ENCODE measurements at regions not wholly inside any gene's neighbourhood (a gene's known extent, or its start where the extent isn't known, plus 50 kb on each side); places are given as distances from the start of the nearest gene placed in this dataset.

GRCh38 chr5:124858612-124859011 lies 112.2 kb upstream of the ZNF608 start:
- no TSS peak for BruUV-seq (replicated peaks)
- POLR2A ChIA-PET = no interaction called here
- no peaks in the 10 kb centered on the region for H3K36me3 ChIP-seq (ENCODE audit: control insufficient read depth, insufficient read depth, low read length)
- H3K27ac ChIP-seq (ENCODE audit: low read length) = no peak overlapping the region
- in situ Hi-C loops (cut with HindIII; ENCODE audit: low pct_unique_long_range_greater_than_20kb, low sequenced_read_pairs) = no loop called here
- ATAC-seq (no peak), DNase-seq (ENCODE audit: low read depth, low spot score) (no peak)
- H3K4me3 ChIP-seq (ENCODE audit: low read depth in 2 of 2, low read length in 2 of 2) = no peak overlapping the region
- TF ChIP-seq SIN3A (IDR thresholded peaks at IDR 0.05; ENCODE audit: borderline replicate concordance, insufficient read depth, low read depth, low read length) (no peak), POLR2AphosphoS5 (IDR thresholded peaks at IDR 0.05; ENCODE audit: low read depth, low read length) (no peak), TCF7L2 (IDR thresholded peaks at IDR 0.05; ENCODE audit: low read depth, low read length) (no peak), CTCF (IDR thresholded peaks at IDR 0.05) (no peak)
- TF ChIP-seq, protein P1, sequence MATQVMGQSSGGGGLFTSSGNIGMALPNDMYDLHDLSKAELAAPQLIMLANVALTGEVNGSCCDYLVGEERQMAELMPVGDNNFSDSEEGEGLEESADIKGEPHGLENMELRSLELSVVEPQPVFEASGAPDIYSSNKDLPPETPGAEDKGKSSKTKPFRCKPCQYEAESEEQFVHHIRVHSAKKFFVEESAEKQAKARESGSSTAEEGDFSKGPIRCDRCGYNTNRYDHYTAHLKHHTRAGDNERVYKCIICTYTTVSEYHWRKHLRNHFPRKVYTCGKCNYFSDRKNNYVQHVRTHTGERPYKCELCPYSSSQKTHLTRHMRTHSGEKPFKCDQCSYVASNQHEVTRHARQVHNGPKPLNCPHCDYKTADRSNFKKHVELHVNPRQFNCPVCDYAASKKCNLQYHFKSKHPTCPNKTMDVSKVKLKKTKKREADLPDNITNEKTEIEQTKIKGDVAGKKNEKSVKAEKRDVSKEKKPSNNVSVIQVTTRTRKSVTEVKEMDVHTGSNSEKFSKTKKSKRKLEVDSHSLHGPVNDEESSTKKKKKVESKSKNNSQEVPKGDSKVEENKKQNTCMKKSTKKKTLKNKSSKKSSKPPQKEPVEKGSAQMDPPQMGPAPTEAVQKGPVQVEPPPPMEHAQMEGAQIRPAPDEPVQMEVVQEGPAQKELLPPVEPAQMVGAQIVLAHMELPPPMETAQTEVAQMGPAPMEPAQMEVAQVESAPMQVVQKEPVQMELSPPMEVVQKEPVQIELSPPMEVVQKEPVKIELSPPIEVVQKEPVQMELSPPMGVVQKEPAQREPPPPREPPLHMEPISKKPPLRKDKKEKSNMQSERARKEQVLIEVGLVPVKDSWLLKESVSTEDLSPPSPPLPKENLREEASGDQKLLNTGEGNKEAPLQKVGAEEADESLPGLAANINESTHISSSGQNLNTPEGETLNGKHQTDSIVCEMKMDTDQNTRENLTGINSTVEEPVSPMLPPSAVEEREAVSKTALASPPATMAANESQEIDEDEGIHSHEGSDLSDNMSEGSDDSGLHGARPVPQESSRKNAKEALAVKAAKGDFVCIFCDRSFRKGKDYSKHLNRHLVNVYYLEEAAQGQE (IDR thresholded peaks at IDR 0.05; ENCODE audit: insufficient read depth in 1 of 2, low read depth in 2 of 2, low read length in 1 of 2) = no peak
- intact Hi-C loops (cut with micrococcal nuclease; ENCODE audit: unreplicated experiment) = no loop called here
- CTCF ChIA-PET = no interaction called here
- no peaks in the 10 kb centered on the region for H3K9me3 ChIP-seq (ENCODE audit: control insufficient read depth, insufficient read depth, low read depth, low read length)
- no peaks in the 10 kb centered on the region for H3K27me3 ChIP-seq (ENCODE audit: control insufficient read depth, insufficient read depth, low read length)
- H3K4me1 ChIP-seq (ENCODE audit: control insufficient read depth, insufficient read depth, low read length) = no peaks in the 10 kb centered on the region

GRCh38 chr5:124859027-124859426 lies 112.6 kb upstream of the ZNF608 start:
- ATAC-seq (no peak), DNase-seq (ENCODE audit: low read depth, low spot score) (no peak)
- TF ChIP-seq, protein P1 (IDR thresholded peaks at IDR 0.05; ENCODE audit: insufficient read depth in 1 of 2, low read depth in 2 of 2, low read length in 1 of 2) = no peak
- TF ChIP-seq CTCF (IDR thresholded peaks at IDR 0.05) (no peak), POLR2AphosphoS5 (IDR thresholded peaks at IDR 0.05; ENCODE audit: low read depth, low read length) (no peak), TCF7L2 (IDR thresholded peaks at IDR 0.05; ENCODE audit: low read depth, low read length) (no peak), SIN3A (IDR thresholded peaks at IDR 0.05; ENCODE audit: borderline replicate concordance, insufficient read depth, low read depth, low read length) (no peak)
- no peaks in the 10 kb centered on the region for H3K27me3 ChIP-seq (ENCODE audit: control insufficient read depth, insufficient read depth, low read length)
- CTCF ChIA-PET = no interaction called here
- no peaks in the 10 kb centered on the region for H3K9me3 ChIP-seq (ENCODE audit: control insufficient read depth, insufficient read depth, low read depth, low read length)
- BruUV-seq (replicated peaks) = no TSS peak
- intact Hi-C loops (cut with micrococcal nuclease; ENCODE audit: unreplicated experiment) = no loop called here
- no peak overlapping the region for H3K27ac ChIP-seq (ENCODE audit: low read length)
- POLR2A ChIA-PET = no interaction called here
- no peak overlapping the region for H3K4me3 ChIP-seq (ENCODE audit: low read depth in 2 of 2, low read length in 2 of 2)
- no peaks in the 10 kb centered on the region for H3K4me1 ChIP-seq (ENCODE audit: control insufficient read depth, insufficient read depth, low read length)
- in situ Hi-C loops (cut with HindIII; ENCODE audit: low pct_unique_long_range_greater_than_20kb, low sequenced_read_pairs) = no loop called here
- no peaks in the 10 kb centered on the region for H3K36me3 ChIP-seq (ENCODE audit: control insufficient read depth, insufficient read depth, low read length)
